ENCODE measurements at regions not wholly inside any gene's neighbourhood (a gene's known extent, or its start where the extent isn't known, plus 50 kb on each side); places are given as distances from the start of the nearest gene placed in this dataset.

DNA sequence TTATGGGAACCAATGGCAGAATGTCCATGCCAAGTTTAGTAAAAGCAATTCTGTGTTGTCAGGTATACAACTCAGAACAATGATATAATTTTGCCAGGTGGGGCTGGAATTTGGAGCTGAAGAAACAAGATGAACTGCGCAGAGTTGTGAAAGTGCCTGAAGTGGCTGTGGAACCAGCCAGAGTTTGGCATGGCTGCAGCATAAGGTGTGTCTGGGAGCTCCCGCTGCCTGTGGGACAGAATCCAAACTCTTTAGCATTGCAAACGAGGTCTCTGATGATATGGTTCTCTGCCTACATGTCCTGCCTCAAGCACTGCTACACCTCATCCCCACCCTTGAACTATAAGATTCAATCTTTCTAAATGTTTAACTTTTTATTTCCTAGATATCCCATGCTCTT, 909.7 kb downstream of the EPHA4 start:
- H3K27ac ChIP-seq: no peak overlapping the region
- no peak for DNase-seq (ENCODE audit: low read depth in 1 of 2, low spot score in 1 of 2)
- no peaks in the 10 kb centered on the region for H3K4me1 ChIP-seq (ENCODE audit: low read depth)
- TF ChIP-seq, protein P1, sequence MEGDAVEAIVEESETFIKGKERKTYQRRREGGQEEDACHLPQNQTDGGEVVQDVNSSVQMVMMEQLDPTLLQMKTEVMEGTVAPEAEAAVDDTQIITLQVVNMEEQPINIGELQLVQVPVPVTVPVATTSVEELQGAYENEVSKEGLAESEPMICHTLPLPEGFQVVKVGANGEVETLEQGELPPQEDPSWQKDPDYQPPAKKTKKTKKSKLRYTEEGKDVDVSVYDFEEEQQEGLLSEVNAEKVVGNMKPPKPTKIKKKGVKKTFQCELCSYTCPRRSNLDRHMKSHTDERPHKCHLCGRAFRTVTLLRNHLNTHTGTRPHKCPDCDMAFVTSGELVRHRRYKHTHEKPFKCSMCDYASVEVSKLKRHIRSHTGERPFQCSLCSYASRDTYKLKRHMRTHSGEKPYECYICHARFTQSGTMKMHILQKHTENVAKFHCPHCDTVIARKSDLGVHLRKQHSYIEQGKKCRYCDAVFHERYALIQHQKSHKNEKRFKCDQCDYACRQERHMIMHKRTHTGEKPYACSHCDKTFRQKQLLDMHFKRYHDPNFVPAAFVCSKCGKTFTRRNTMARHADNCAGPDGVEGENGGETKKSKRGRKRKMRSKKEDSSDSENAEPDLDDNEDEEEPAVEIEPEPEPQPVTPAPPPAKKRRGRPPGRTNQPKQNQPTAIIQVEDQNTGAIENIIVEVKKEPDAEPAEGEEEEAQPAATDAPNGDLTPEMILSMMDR (IDR thresholded peaks at IDR 0.05; ENCODE audit: low read depth, low read length): no peak
- no peaks in the 10 kb centered on the region for H3K27me3 ChIP-seq
- H3K9me3 ChIP-seq (ENCODE audit: low read depth): no peaks in the 10 kb centered on the region
- no peaks in the 10 kb centered on the region for H3K36me3 ChIP-seq
- H3K4me3 ChIP-seq: no peak overlapping the region

DNA sequence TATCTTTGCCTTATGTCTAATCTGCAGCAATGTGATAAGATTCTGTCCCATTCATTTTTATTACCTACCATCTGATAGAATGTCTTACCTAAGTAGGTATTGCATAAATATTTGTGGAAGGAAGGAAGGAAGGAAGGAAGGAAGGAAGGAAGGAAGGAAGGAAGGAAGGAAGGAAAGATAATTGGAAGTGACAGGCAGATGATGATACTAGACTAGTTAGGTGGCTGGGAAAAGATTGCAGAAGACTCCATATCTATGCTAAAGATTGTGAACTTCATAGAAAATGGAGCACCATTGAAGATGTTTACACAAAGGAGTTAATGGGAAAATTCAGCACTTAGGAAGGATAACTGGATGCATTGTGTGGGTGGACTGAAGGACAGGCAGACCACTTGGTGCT, 909.0 kb downstream of the EPHA4 start:
- Histone ChIP-seq H3K27me3 (no peaks in the 10 kb centered on the region), H3K9me3 (ENCODE audit: low read depth) (no peaks in the 10 kb centered on the region), H3K36me3 (no peaks in the 10 kb centered on the region), H3K4me1 (ENCODE audit: low read depth) (no peaks in the 10 kb centered on the region), H3K27ac (no peak overlapping the region), H3K4me3 (no peak overlapping the region)
- TF ChIP-seq, protein P1 (IDR thresholded peaks at IDR 0.05; ENCODE audit: low read depth, low read length): no peak
- DNase-seq (ENCODE audit: low read depth in 1 of 2, low spot score in 1 of 2): no peak

DNA sequence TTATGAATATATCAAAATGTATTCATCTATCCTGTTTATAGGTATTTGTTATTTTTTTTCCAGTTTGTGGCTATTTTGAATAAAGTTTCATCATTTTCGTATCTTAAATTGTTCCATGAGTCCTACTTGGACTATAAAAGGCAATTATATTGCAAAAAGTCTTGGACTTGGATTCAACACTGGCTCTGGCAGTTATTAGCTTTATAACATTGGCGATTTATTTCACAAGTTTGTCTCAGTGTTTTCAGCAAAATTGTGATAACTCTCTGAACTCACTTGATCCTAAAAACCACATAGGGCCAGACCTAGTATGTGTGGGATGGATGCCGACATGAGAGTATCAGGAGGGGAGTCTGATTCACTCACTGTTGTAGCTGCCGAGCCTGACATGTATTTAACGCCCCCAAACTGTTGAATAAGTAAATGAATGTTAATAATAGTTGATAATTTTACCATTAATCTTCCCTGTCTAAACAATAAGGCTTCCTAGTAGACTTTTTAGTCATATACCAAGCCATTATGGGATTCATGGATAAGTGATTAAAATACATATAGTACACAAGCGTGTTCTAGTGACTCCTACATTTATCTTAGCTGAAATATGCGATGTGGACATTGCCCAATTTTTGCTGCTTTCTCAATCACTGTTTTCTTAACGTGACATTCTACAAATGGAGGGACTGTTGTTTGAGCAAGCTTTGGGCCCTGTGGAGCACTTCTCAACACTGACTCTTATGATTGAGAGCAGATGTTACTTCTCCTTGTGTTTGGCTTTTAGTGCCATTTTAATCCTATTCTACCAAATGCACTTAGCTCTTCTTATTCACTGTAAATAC, 907.6 kb downstream of the EPHA4 start:
- peak in 1 of 2 donors; percentile 81 for DNase-seq (ENCODE audit: low read depth in 1 of 2, low spot score in 1 of 2)
- TF ChIP-seq, protein P1 (IDR thresholded peaks at IDR 0.05; ENCODE audit: low read depth, low read length): no peak
- H3K4me1 ChIP-seq (ENCODE audit: low read depth): no peaks in the 10 kb centered on the region
- no peaks in the 10 kb centered on the region for H3K36me3 ChIP-seq
- H3K4me3 ChIP-seq: no peak overlapping the region
- H3K27me3 ChIP-seq: no peaks in the 10 kb centered on the region
- H3K9me3 ChIP-seq (ENCODE audit: low read depth): no peaks in the 10 kb centered on the region
- no peak overlapping the region for H3K27ac ChIP-seq

DNA sequence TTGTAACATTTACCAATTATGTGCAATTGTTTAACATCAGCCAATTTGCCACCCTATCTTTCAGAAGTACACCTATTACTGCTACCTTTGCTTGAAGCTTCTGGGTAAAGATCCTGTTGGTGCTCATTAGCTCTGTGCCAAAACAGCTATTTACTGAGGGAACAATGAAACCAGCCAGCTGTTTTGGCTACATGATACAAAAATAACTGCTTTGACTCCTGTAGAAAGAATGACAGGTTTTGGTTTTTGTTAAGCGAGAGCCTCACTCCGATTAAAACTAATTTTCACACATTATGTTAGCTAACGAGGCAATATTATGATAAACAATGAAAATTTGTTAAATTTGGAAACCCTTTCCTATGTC, 907.0 kb downstream of the EPHA4 start:
- Histone ChIP-seq H3K9me3 (ENCODE audit: low read depth) (no peaks in the 10 kb centered on the region), H3K4me3 (no peak overlapping the region), H3K36me3 (no peaks in the 10 kb centered on the region), H3K27me3 (no peaks in the 10 kb centered on the region), H3K27ac (no peak overlapping the region), H3K4me1 (ENCODE audit: low read depth) (no peaks in the 10 kb centered on the region)
- TF ChIP-seq, protein P1 (IDR thresholded peaks at IDR 0.05; ENCODE audit: low read depth, low read length): no peak
- no peak for DNase-seq (ENCODE audit: low read depth in 1 of 2, low spot score in 1 of 2)

DNA sequence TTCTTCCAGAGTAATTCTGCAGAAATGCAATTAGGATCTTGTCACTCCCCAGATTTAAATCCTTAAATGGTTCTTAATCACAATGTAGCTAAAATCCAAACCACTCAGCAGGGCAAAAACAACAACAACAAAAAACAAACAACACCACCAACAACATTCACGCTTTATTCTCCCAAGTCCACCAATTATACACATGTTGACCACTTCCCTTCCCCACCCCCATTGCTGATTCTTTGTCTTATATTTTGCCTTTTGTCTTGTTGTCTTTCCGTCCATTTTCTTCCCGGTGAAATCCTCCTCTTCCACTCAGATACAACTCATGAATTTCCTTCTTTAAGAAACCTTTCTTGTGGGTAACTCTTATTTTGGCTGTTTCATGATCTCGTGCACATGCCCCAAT, 902.8 kb downstream of the EPHA4 start:
- H3K36me3 ChIP-seq: no peaks in the 10 kb centered on the region
- H3K27me3 ChIP-seq: no peaks in the 10 kb centered on the region
- H3K27ac ChIP-seq: no peak overlapping the region
- TF ChIP-seq, protein P1 (IDR thresholded peaks at IDR 0.05; ENCODE audit: low read depth, low read length): no peak
- no peak for DNase-seq (ENCODE audit: low read depth in 1 of 2, low spot score in 1 of 2)
- H3K9me3 ChIP-seq (ENCODE audit: low read depth): no peaks in the 10 kb centered on the region
- no peak overlapping the region for H3K4me3 ChIP-seq
- H3K4me1 ChIP-seq (ENCODE audit: low read depth): no peaks in the 10 kb centered on the region

Data from cardiac muscle cell (in vitro differentiated cells and primary cell).